ENCODE measurements at regions not wholly inside any gene's neighbourhood (a gene's known extent, or its start where the extent isn't known, plus 50 kb on each side); places are given as distances from the start of the nearest gene placed in this dataset.

GRCh38 chr14:62126879-62127478 lies 364.8 kb downstream of the SNAPC1 start:
- in situ Hi-C loops (cut with MboI; ENCODE audit: low sequenced_read_pairs): no loop called here

- in situ Hi-C loops (cut with MboI; ENCODE audit: low sequenced_read_pairs): no loop called here
Observed at GRCh38 chr14:62130441-62130840, 368.2 kb downstream of the SNAPC1 start.

- in situ Hi-C loops (cut with MboI; ENCODE audit: low sequenced_read_pairs): no loop called here
Observed at GRCh38 chr14:62133776-62134550, 371.7 kb downstream of the SNAPC1 start.

- in situ Hi-C loops (cut with MboI; ENCODE audit: low sequenced_read_pairs): no loop called here
Observed at GRCh38 chr14:62138593-62138992, 376.4 kb downstream of the SNAPC1 start.

GRCh38 chr14:62141139-62141538 lies 378.9 kb downstream of the SNAPC1 start:
- in situ Hi-C loops (cut with MboI; ENCODE audit: low sequenced_read_pairs): no loop called here

GRCh38 chr14:62143245-62143644 lies 381.0 kb downstream of the SNAPC1 start:
- in situ Hi-C loops (cut with MboI; ENCODE audit: low sequenced_read_pairs): no loop called here

GRCh38 chr14:62144863-62145262 lies 382.6 kb downstream of the SNAPC1 start:
- in situ Hi-C loops (cut with MboI; ENCODE audit: low sequenced_read_pairs): no loop called here

GRCh38 chr14:62146030-62146429 lies 383.8 kb downstream of the SNAPC1 start:
- in situ Hi-C loops (cut with MboI; ENCODE audit: low sequenced_read_pairs): no loop called here

GRCh38 chr14:62156052-62156451 lies 393.8 kb downstream of the SNAPC1 start:
- in situ Hi-C loops (cut with MboI; ENCODE audit: low sequenced_read_pairs): no loop called here

- in situ Hi-C loops (cut with MboI; ENCODE audit: low sequenced_read_pairs): no loop called here
Observed at GRCh38 chr14:62158779-62159178, 396.6 kb downstream of the SNAPC1 start.

- in situ Hi-C loops (cut with MboI; ENCODE audit: low sequenced_read_pairs): no loop called here
Observed at GRCh38 chr14:62159314-62159713, 397.1 kb downstream of the SNAPC1 start.

GRCh38 chr14:62162998-62163589 lies 400.9 kb downstream of the SNAPC1 start:
- in situ Hi-C loops (cut with MboI; ENCODE audit: low sequenced_read_pairs): no loop called here

GRCh38 chr14:62168564-62169155 lies 406.4 kb downstream of the SNAPC1 start:
- in situ Hi-C loops (cut with MboI; ENCODE audit: low sequenced_read_pairs): no loop called here

GRCh38 chr14:62179367-62180018 lies 417.3 kb downstream of the SNAPC1 start:
- in situ Hi-C loops (cut with MboI; ENCODE audit: low sequenced_read_pairs): loop anchor here (25.0 kb wide), 1 partner anchor 1083 kb away; no protein-coding TSS in a partner anchor

GRCh38 chr14:62181591-62181990 lies 419.4 kb downstream of the SNAPC1 start:
- in situ Hi-C loops (cut with MboI; ENCODE audit: low sequenced_read_pairs): loop anchor here (25.0 kb wide), 1 partner anchor 1081 kb away; no protein-coding TSS in a partner anchor

GRCh38 chr14:62185078-62185477 lies 422.9 kb downstream of the SNAPC1 start:
- in situ Hi-C loops (cut with MboI; ENCODE audit: low sequenced_read_pairs): loop anchor here (25.0 kb wide), 1 partner anchor 1077 kb away; no protein-coding TSS in a partner anchor

- in situ Hi-C loops (cut with MboI; ENCODE audit: low sequenced_read_pairs): loop anchor here (25.0 kb wide), 1 partner anchor 1075 kb away; no protein-coding TSS in a partner anchor
Observed at GRCh38 chr14:62187265-62187664, 425.0 kb downstream of the SNAPC1 start.

- in situ Hi-C loops (cut with MboI; ENCODE audit: low sequenced_read_pairs): loop anchor here (25.0 kb wide), 1 partner anchor 1073 kb away; no protein-coding TSS in a partner anchor
Observed at GRCh38 chr14:62189698-62190097, 427.5 kb downstream of the SNAPC1 start.

- in situ Hi-C loops (cut with MboI; ENCODE audit: low sequenced_read_pairs): no loop called here
Observed at GRCh38 chr14:62206456-62206855, 444.2 kb downstream of the SNAPC1 start.

GRCh38 chr14:62209287-62209899 lies 447.2 kb downstream of the SNAPC1 start:
- in situ Hi-C loops (cut with MboI; ENCODE audit: low sequenced_read_pairs): no loop called here
